ENCODE measurements at regions not wholly inside any gene's neighbourhood (a gene's known extent, or its start where the extent isn't known, plus 50 kb on each side); places are given as distances from the start of the nearest gene placed in this dataset.

GRCh38 chr4:66178906-66179305 lies 508.6 kb upstream of the EPHA5 start:
- TF ChIP-seq EZH2phosphoT487 (IDR thresholded peaks at IDR 0.05; ENCODE audit: borderline replicate concordance) (no peak), CTCF (conservative IDR thresholded peaks at IDR 0.05; ENCODE audit: low read length) (no peak)
